SK-N-MC (cell line): ENCODE measurements at regions not wholly inside any gene's neighbourhood (a gene's known extent, or its start where the extent isn't known, plus 50 kb on each side); places are given as distances from the start of the nearest gene placed in this dataset.

ENCODE experiments used
- EZH2 ChIP-seq: fragments of 200-600 bp; sonication (generic); IDR thresholded peaks from one replicate; pipeline ENCODE4 v1.6.1; 2017; ENCODE audit warnings: antibody characterized with exemption
- POLR2AphosphoS5 ChIP-seq: IDR thresholded peaks from 2 replicates; pipeline ENCODE4 v1.6.1; 2012; ENCODE audit warnings: mild to moderate bottlenecking, low read depth, low read length, borderline replicate concordance

- TF ChIP-seq POLR2AphosphoS5 (no peak), EZH2 (no peak)
These were observed 394.6 kb downstream of the ZNF385D start for GRCh38 chr3:21356402-21356801.
